SU-DHL-6 (cell line): ENCODE measurements at regions not wholly inside any gene's neighbourhood (a gene's known extent, or its start where the extent isn't known, plus 50 kb on each side); places are given as distances from the start of the nearest gene placed in this dataset.

Source experiments
- H2AFZ ChIP-seq: fragments of 200-600 bp; sonication (generic); 2 replicates; pipeline ENCODE4 v1.6.1; 2014; ENCODE audit warnings: low read depth, mild to moderate bottlenecking, moderate library complexity, mixed read lengths, antibody characterized with exemption, low read length; ENCODE audit not compliant: severe bottlenecking
- H3F3A ChIP-seq: fragments of 200-600 bp; shearing (Covaris generic); 2 replicates; pipeline ENCODE4 v1.6.0; 2016; ENCODE audit warnings: antibody characterized with exemption, mild to moderate bottlenecking; ENCODE audit not compliant: insufficient read depth
- H3K27ac ChIP-seq: fragments of 200-600 bp; sonication (generic); 2 replicates; pipeline ENCODE4 v1.5.1; 2016; ENCODE audit warnings: low read depth, mild to moderate bottlenecking, low read length, moderate library complexity, mixed read lengths
- H3K27me3 ChIP-seq: fragments of 200-600 bp; sonication (generic), shearing (Covaris generic); 2 replicates; pipeline ENCODE4 v1.6.0; 2014; ENCODE audit warnings: mild to moderate bottlenecking, low read length
- H3K36me3 ChIP-seq: fragments of 200-600 bp; sonication (generic); 2 replicates; pipeline ENCODE4 v1.6.1; 2014; ENCODE audit warnings: mild to moderate bottlenecking, low read length, mixed read lengths
- H3K4me2 ChIP-seq: fragments of 300-600, 200-600 bp; shearing (Covaris generic), sonication (generic); 2 replicates; pipeline ENCODE4 v1.6.0; 2014; ENCODE audit warnings: low read length, low read depth, mild to moderate bottlenecking; ENCODE audit not compliant: poor library complexity, severe bottlenecking
- H3K4me3 ChIP-seq: fragments of 200-600 bp; sonication (generic); 2 replicates; pipeline ENCODE4 v1.5.1; 2014; ENCODE audit warnings: antibody characterized with exemption, low read length, mild to moderate bottlenecking, mixed read lengths; ENCODE audit not compliant: insufficient read depth, poor library complexity, severe bottlenecking
- H3K79me2 ChIP-seq: fragments of 200-600 bp; sonication (generic); 2 replicates; pipeline ENCODE4 v1.6.1; 2014; ENCODE audit warnings: mild to moderate bottlenecking, low read length, moderate library complexity; ENCODE audit not compliant: insufficient read depth
- H3K9ac ChIP-seq: fragments of 200-600 bp; sonication (generic); 2 replicates; pipeline ENCODE4 v1.7.0; 2014; ENCODE audit warnings: mild to moderate bottlenecking, low read length
- H3K9me2 ChIP-seq: fragments of 200-600 bp; sonication (generic); replicated peaks from 2 replicates; pipeline ENCODE4 v1.6.1; 2014; ENCODE audit warnings: low read length; ENCODE audit not compliant: insufficient read depth
- H3K9me3 ChIP-seq: fragments of 200-600 bp; sonication (generic); 2 replicates; pipeline ENCODE4 v1.6.1; 2014; ENCODE audit warnings: low read length, mixed read lengths; ENCODE audit not compliant: insufficient read depth
- H4K20me1 ChIP-seq: fragments of 200-600 bp; sonication (generic); 2 replicates; pipeline ENCODE4 v1.6.1; 2014; ENCODE audit warnings: low read depth, mild to moderate bottlenecking, antibody characterized with exemption, low read length, moderate library complexity, mixed read lengths
- EZH2phosphoT487 ChIP-seq: fragments of 200-600 bp; sonication (generic), shearing (Covaris generic); conservative IDR thresholded peaks from 2 replicates; pipeline ENCODE4 v1.6.1; 2018; ENCODE audit warnings: mild to moderate bottlenecking, antibody characterized with exemption, low read length, moderate library complexity, mixed read lengths
- TF ChIP-seq, protein P1 (sequence below): fragments of 200-600 bp; sonication (generic); IDR thresholded peaks from one replicate; pipeline ENCODE4 v1.5.1; 2017; ENCODE audit warnings: antibody characterized with exemption, mild to moderate bottlenecking, low read length, moderate library complexity; ENCODE audit not compliant: insufficient read depth, poor library complexity, severe bottlenecking

DNA sequence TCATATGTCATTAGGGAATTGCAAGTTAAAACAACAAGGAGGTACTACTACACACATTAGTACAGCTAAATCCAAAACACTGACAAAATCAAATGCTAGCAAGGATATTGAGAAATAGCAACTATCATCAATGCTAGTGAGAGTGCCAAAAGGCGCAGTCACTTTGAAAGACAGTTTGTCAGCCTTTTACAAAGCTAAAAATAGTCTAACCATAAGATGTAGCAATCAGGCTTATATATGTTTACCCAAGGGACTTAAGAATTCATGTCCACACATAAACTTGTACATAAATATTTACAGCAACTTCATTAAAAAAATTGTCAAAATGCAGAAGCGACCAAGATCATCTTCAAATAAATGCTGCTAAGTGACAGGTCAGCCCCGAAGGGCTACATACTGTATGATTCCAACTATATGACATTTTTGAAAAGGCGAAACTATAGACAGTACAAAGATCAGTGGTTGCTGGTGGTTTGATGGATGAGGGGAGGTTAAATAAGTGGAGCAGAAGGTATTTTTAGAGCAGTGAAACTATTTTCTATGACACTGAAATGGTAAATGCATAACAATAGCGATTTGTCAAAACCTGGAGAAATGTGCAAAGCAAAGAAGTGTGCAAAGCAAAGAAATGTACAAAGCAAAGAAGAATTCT, 704.8 kb downstream of the ARAP2 start:
- TF ChIP-seq EZH2phosphoT487: no peak
- TF ChIP-seq, protein P1, sequence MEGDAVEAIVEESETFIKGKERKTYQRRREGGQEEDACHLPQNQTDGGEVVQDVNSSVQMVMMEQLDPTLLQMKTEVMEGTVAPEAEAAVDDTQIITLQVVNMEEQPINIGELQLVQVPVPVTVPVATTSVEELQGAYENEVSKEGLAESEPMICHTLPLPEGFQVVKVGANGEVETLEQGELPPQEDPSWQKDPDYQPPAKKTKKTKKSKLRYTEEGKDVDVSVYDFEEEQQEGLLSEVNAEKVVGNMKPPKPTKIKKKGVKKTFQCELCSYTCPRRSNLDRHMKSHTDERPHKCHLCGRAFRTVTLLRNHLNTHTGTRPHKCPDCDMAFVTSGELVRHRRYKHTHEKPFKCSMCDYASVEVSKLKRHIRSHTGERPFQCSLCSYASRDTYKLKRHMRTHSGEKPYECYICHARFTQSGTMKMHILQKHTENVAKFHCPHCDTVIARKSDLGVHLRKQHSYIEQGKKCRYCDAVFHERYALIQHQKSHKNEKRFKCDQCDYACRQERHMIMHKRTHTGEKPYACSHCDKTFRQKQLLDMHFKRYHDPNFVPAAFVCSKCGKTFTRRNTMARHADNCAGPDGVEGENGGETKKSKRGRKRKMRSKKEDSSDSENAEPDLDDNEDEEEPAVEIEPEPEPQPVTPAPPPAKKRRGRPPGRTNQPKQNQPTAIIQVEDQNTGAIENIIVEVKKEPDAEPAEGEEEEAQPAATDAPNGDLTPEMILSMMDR: no peak
- no peaks in the 10 kb centered on the region for H3K36me3 ChIP-seq
- H3K4me3 ChIP-seq: no peak overlapping the region
- H3K9me3 ChIP-seq: no peaks in the 10 kb centered on the region; the same call in 1 of the 2 replicates
- H3K79me2 ChIP-seq: no peaks in the 10 kb centered on the region
- peak overlapping the region; percentile 7 for H2AFZ ChIP-seq
- H3F3A ChIP-seq: no peaks in the 10 kb centered on the region
- no peak overlapping the region for H3K27ac ChIP-seq
- no peaks in the 10 kb centered on the region for H3K9me2 ChIP-seq
- H3K4me2 ChIP-seq: no peak overlapping the region
- no peaks in the 10 kb centered on the region for H3K27me3 ChIP-seq
- no peaks in the 10 kb centered on the region for H4K20me1 ChIP-seq
- H3K9ac ChIP-seq: no peak overlapping the region

DNA sequence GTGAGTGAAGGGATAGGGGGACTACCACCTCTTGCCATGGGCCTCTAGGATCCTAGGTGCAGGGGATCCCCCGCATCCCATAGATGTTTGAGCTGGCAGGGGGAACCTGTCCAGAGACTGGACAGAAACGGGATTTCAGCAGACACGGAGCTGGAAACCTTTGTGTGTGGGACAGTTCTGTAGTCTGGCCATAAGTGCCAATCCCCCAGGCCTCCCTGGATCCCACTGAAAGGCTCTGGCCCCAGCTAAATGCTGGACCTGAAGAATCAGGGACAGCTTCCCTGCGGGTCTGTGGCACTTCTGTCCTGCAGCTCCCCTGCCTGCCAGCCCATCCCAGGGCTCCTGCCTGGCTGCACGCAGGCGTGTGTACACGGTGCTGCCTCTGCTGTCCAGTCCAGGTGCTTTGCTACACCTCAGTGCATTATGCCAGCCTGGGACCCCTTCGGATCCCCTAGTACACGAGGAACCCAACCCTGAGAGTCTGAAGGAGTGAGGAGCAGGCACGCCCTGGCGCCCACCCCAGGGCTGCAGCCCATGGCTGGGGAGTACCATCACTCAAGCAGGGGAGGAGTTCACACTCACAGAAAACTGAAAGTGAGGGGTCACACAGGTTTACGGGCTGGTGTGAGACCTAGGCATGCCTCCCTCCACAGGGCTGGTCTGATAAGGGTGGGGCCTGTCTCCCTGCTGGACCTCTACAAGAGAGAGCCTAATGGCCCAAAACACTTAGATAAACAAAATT, 703.0 kb downstream of the ARAP2 start:
- H3K79me2 ChIP-seq: no peaks in the 10 kb centered on the region
- TF ChIP-seq EZH2phosphoT487: no peak
- TF ChIP-seq, protein P1: no peak
- H3K4me2 ChIP-seq: no peak overlapping the region
- no peak overlapping the region for H3K27ac ChIP-seq
- H3K27me3 ChIP-seq: no peaks in the 10 kb centered on the region
- H2AFZ ChIP-seq: no peak overlapping the region
- H3K9me2 ChIP-seq: no peaks in the 10 kb centered on the region
- H3K9ac ChIP-seq: no peak overlapping the region
- H3F3A ChIP-seq: no peaks in the 10 kb centered on the region
- no peaks in the 10 kb centered on the region; the same call in 1 of the 2 replicates for H3K9me3 ChIP-seq
- H3K4me3 ChIP-seq: no peak overlapping the region
- H4K20me1 ChIP-seq: no peaks in the 10 kb centered on the region
- H3K36me3 ChIP-seq: no peaks in the 10 kb centered on the region

DNA sequence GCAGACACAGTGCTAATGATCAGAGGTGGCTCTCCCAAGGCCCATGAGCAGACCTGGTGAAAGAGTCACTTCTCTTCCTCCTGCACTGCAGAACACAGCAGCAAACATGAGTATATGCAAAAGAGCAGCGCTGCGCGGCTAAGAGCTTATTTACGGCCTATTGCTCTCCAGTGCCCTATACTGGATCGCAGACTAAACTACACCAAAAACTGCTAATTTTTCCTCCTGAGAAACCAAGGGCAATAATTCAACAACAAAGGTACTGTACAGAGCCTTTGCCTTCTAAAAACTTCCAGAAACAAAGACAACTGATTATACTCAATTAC, 702.5 kb downstream of the ARAP2 start:
- Histone ChIP-seq H3K9me3 (no peaks in the 10 kb centered on the region; the same call in 1 of the 2 replicates), H3K4me2 (no peak overlapping the region), H3K4me3 (no peak overlapping the region), H3K27me3 (no peaks in the 10 kb centered on the region), H3K27ac (no peak overlapping the region), H3F3A (no peaks in the 10 kb centered on the region), H3K9ac (no peak overlapping the region), H2AFZ (no peak overlapping the region), H4K20me1 (no peaks in the 10 kb centered on the region), H3K36me3 (no peaks in the 10 kb centered on the region), H3K9me2 (no peaks in the 10 kb centered on the region), H3K79me2 (no peaks in the 10 kb centered on the region)
- TF ChIP-seq EZH2phosphoT487: no peak

DNA sequence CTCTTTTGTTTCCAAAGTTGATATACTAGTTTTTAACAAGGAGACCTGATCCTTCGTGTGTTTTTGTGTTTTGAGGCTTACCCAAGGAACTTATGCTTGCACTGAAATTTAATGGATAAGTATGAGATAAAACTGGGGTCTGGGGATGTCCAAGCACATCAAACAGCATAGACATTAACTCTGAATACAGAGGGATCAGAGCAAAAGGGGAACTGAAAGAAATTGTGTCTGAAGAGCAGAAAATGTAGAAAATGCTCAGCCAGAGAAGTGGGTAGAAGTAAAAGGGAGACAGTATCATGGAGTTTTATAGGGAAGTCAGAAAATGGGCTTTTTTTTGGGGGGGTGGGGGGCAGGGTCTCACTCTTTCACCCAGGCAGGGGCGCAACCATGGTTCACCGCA, 695.4 kb downstream of the ARAP2 start:
- H3K36me3 ChIP-seq: no peaks in the 10 kb centered on the region
- H4K20me1 ChIP-seq: no peaks in the 10 kb centered on the region
- H3K27me3 ChIP-seq: no peaks in the 10 kb centered on the region
- no peak overlapping the region for H2AFZ ChIP-seq
- H3F3A ChIP-seq: no peaks in the 10 kb centered on the region
- no peak overlapping the region for H3K9ac ChIP-seq
- no peak overlapping the region for H3K4me2 ChIP-seq
- no peaks in the 10 kb centered on the region for H3K9me2 ChIP-seq
- H3K9me3 ChIP-seq: no peaks in the 10 kb centered on the region
- TF ChIP-seq, protein P1: no peak
- TF ChIP-seq EZH2phosphoT487: no peak
- H3K4me3 ChIP-seq: no peak overlapping the region
- no peak overlapping the region for H3K27ac ChIP-seq
- no peaks in the 10 kb centered on the region for H3K79me2 ChIP-seq
